ENCODE measurements at regions not wholly inside any gene's neighbourhood (a gene's known extent, or its start where the extent isn't known, plus 50 kb on each side); places are given as distances from the start of the nearest gene placed in this dataset.

DNA sequence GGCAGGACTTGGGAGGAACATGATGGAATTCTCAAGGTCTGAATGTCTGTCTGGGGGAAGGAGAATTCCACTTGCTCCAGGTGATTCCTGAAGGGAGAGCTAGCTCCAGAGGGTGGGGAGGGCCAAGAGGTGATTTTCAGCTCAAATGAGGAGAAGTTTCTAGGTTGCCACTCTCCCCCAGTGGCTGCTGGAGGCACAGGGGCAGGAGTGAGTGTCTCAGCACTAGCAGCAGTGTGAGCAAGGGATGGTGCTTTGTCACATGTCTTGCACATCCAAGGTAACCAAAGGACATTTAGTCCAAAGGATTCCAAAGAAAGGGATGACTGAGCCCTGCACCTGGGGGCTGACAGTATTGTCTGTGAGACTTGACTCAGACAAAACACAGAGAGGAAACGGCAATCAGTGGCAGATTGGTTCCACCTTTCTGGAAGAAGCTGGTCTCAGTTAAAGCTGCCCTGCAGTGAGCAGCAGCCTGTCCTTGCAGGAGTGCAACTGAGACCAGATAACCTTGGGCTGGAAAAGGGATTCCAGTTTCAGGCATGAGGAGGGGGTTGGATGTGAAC, 51.2 kb upstream of the PCBD1 start:
- DNase-seq = no peak

DNA sequence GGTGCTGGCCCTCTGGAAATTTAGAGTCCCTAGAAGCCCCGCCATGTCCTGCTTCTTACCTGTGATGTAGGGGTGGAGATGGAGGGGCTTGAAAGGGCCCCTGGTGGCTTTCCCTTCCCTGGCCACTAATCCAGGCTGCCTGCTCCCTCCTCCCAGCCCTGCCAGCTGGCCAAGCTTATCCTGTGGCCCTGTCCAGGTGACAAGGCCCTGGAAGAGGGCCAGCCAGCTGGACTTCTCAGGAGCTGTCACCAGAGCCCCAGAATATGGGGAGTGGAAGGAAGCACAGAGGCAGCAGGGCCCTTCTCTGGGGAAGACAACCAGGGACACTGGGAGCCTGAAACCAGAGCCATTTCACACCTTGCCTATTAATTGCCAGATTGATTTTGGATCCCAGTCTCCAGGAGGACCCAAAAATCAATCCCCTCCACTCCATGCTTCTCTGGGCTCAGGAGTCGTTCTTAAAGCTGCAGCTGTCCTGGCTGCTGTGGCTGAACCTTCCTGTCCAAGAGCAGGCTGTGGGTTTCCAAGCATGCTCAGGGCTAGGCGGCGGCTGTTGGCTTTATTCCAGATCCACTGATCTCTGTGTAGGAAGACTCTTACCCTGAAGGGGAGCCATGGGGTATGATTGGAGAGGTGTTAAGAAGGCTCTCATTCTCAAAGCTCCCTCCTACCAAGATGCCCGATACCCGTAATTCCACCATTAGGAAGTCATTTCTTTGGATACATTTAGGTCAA, 52.6 kb upstream of the PCBD1 start:
- no peak for DNase-seq

DNA sequence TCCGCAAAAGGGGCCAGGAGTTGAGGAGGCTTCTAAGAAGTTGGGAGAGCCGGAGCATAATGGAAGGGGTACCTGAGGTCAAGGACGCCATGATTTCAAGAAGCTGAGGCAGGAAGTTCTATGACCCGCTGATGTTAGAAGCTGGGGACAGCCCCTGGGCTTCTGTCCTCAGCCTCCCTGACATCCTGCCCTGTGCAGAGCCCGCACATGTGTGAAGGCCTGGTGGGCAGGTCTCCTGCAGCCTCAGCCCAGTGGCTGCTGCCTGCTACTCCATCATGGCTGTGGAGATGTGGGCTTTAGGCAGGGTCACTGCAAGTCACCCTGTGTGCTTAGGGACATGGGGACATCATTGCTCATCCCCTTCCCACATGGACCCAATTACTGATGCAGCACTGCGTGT, 53.8 kb upstream of the PCBD1 start:
- DNase-seq = no peak

DNA sequence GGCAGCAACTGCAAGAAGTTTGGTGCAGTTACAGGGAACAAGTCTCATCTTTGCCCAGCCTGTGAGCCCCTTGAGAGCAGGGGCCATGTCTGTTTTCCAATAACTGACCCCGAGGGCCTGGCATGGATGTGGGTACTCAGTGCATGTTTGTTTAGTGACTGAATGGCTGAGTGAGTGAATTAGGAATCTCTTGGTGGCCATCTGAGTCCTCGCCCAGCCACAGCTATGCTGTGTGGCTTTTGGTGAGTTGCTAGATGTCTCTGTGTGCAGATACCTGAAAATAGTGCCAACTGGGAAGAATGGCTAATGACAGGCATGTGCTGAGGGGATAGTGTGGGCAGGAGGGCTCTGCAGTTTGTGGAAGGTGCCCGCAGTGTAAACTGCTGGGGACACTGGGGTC, 54.4 kb upstream of the PCBD1 start:
- DNase-seq = no peak

DNA sequence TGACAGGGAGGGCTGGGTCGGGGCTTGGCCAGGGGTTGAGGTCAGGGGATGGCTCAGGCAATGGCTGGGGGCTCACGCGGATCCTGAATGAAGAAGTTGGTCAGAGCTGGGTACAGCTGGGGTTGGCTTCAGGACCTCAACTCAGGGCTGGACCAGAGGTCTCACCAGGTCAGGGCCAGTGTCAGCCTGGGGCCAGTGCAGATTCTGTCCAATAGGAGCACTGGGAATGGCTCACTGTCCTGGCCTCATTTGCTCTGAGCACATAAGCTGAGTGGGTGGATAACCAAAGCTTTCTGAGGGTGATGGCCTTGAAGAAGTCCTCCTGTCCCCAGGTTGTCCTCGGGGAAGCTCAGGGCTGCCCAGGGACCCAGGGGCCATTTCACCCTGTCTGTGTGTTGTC, 54.9 kb upstream of the PCBD1 start:
- no peak for DNase-seq

DNA sequence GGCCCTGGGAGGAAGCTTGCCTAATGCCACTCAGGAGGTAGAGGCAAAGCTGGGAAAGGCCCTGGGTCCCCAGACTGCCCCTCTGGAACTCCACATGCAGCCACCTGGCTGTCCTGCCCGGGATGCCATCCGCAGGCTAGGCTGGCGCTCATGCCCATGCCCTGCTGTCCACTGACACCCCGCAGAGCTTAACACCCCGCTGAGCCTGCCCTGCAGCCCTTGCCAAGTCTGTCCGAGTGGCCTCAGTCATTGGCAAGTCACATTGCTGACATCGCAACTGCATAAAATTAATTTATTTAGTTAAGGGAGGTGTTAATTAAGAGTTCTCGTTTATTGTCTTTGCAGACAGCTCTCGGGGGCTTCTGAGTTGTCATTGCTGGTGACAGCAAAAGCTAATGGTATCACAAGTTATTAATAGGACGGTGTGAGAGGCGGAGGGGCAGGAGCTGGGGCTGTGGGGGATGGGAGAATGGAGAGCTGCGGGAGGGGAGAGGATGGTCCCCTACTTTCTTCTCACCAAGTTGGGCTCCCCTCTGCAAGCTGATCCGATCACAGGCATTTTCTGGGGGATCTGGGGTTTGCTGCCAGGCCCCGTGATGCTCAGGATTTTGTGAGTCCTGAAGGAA, 55.6 kb upstream of the PCBD1 start:
- no peak for DNase-seq

DNA sequence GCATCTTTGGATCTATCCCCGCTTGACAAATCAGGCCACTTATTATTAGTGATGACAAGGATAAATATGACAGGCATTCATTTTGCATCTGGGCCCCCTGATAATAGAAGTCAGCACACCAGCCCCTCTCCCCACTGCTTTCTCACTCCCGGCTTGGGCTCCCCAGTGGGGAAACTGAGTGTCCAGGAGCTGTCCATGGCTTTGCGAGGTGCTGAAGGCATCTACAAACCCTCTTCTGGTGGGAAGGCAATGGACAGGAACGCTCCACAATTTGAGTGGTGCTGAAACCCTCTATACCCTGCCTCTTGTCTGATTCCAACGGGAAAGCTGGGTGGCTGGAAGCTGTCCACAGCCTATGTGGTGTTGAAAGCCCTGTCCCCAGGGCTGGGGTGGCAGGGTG, 61.7 kb upstream of the PCBD1 start:
- DNase-seq = no peak

DNA sequence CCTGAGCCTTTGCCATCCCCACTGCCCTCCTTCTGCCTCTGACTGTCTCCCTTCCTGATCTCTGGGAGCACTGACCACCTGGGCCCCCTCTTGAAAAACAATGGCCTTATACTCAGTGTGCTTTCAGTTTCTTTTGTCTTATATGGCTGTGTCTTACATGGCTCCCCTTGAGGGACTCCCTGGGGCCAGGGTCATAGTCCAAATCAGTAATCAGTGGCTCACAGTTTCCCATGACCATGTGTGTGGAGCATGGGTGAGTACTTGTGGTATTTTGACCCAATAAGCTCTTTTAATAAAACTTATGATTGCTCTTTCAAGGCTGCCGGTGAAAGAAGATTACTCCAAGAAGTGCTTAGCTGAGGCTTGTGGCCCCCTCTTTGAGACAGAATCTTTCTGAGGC, 62.4 kb upstream of the PCBD1 start:
- DNase-seq = no peak

DNA sequence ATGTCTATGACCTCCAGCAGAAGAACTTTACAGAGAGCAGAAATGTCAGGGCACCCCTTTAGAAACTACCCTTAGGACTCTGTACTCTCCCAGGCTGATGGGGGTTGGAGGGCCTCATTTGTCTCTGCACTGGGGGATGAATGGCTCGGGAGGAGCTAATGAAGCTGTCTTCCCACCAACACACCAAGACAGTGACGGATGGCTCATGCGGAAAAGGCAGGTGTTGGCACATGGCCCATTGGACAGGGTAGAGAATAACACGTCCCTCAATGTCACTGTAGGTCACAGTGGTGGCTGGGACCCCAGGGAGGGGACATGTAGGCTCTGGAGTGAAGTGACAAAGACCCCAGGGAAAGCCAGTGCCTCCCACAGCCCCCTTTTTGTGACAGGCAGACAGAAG, 64.0 kb upstream of the PCBD1 start:
- no peak for DNase-seq

DNA sequence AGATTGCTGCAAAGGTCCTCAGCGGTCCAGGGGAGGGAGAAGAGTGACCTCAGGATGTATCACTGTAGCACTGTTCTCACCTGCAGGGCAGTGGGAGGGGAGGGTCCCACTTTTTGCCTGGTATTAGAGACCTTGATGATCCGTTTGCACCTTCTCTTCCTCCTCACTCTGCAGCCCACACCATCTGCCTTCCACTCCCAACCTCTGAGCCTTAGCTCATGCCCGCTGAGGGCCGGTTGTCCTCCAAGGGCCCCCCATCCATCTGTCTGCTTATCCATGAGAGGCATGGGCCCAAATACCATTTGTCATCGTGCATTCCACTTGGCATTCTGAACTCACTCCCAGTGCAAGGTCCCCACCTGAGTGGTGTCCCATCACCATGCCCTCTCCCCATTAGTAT, 64.6 kb upstream of the PCBD1 start:
- DNase-seq = no peak

DNA sequence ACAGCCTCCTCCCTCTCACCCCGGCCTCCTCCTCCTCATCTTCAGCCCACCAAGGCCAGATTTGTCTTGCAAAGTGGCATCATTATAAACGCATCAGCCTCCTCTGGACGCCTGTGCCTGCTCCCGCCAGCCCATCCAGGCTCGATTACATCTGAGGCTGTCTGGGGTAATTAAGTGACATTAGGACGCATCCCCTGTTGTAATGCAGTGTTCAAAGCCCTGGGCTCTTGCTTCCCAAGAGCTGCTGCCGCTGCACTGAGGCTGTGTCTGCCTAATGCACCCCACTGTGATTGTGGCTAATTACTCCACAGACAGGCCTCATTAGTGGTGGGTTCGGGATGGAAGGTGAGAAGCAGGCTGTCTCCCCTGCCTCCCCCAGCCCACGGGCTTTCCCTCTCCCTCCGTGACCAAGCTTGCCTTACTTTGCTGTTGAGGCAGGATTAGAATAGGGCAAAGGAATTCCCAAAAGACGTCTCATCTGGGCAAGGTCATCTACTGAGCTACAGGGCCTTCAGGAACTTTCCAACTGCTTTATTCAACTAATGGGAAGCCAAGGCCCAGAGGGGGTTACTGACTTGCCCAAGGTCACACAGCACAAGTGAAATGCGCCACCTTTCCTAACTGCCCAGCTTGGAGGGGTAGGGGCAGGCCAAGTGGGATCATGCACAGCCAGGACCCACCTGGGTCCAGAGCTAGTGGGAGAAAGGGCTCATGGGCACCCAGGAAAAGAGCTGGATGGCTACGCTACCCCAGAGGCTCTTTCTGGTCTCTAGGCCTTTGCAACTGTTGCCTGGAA, 66.2 kb upstream of the PCBD1 start:
- DNase-seq = no peak

DNA sequence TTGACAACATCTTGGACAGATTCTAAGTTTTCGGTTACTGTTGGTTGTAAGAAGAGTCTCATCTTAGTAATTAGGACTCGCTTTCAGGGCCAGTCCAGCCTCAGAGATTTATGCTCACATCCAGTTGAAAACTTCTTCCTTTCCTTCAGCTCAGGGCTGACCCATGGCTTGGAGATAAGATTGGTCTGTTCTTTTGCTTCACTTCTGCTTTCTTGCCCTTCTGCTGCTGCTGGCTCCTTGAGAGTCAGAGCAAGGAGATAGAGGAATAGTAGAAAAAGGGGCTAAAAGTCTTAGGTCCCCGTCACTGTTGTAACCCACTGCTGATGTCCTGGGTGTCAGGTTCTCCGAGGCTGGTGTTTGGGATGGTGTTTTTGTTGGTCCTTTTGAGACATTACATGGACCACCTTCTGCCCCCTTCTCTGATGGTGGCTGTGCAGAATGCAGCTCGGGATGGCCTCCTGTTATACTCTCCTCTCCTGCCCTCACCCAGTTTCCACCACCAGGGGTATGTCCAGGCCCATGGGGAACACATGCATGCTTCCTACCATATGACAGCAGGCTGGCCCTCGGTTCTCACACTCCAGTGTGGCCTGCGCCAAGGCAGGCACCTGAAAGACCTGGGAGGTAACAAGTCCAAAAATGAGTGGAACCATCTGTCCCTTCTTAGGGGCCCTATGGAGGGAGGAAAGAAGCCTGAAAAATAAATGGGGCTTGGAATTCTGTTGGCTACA, 67.8 kb upstream of the PCBD1 start:
- DNase-seq = no peak

DNA sequence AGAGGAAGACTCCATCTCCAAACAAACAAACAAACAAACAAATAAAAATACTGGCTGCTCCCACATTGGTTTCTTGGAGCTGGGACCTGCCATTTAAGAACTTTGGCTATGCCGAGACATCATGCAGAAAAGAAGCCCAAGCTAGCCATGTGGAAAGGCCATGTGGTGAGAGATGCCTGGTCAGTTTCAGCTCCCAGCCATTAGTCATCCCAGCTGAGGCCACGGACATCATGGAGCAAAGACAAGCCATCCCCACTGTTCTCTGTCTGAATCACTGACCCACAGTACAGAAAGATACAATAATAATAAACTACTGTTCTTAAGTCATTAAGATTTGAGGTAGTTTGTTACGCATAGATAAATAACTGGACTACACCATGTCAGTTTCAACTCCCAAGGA, 70.0 kb upstream of the PCBD1 start:
- no peak for DNase-seq

DNA sequence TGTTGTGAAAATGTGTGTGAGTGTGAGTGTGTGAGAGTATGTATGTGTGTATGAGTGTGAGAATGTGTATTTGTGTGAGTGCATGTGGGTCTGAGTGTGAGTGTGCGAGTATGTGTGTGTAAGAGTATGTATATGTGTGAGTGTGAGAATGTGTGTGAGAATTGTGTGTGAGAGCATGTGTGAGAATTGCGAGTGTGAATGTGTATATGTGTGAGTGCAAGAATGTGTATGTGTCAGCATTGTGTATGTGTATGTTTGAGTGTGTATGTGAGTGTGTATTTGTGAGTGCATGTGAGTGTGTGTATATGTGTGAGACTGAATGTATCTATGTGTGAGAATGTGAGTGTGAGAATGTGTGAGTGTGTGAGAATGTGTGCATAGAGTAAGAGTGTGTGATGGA, 72.0 kb upstream of the PCBD1 start:
- no peak for DNase-seq

DNA sequence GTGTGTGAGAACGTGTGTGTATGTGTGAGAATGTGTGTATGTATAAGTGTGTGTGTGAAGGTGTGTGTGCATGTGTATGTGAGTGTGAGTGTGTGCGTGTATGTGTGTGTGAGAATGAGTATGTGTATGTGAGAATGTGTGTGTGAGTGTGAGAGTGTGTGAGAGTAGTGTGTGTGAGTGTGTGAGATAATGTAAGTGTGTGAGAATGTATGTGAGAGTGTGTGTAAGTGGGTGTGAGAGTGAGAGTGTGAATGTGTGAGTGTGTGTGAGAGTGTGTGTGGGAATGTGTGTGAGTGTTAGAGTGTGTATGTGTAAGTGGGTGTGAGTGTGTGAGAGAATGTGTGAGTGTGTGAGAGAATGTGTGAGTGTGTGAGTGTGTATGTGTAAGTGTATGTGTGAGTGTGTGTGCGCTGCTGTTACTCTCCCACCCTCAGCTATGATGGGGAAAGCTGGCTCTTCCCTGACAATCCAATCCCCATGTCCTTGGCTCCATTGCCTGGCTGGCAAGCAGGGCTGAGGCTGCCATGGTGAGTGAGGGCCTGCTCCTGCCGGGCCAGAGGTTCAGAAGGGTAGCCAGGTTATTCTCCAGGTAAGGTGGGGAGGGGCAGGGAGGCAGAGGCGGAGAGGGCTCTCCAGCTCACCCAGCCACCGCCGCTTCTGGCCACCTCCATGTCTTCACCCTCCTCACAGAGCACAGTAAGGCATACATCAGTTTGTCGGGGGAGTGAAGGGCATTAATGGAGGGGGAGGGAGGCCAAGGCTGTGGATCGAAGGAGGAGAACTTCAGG, 72.6 kb upstream of the PCBD1 start:
- DNase-seq = no peak

DNA sequence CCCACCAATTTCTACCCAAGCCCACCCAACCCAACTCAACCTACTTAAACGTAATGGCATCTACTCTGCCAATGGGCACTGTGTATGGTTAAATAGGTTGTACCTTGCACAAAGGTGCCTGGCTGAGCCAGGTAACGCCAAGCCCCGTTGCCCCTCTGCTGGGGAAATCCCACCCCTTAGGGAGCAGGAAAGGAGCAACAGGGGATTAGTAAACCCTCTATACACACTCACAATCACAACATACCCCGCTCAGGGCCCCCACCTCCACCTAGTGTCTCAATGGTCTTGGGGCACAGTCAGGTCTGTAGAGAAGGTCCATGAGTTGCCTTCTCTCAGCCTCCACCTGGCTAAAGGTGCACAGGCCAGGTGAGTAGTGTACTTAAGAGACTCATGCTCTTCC, 74.3 kb upstream of the PCBD1 start:
- DNase-seq = no peak

DNA sequence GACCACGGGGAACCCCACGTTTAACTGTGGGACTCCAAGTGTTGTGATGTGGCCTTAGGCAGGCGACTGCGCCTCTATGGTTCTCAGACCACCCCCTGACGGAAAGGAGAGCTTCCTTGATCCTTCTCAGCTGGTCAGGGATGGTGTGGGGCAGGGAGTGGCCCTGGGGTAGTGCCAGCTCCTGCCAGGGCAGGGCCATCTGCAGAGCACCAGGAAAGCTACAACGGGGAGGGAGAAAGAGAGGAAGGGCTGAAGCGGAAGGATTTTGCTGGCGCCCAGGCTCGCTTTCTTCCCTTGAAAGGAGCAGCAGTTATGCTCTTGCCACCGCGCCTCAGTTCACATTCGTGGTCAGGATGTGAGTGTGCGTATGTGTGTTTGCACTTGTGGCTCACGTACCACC, 74.9 kb upstream of the PCBD1 start:
- DNase-seq = no peak

DNA sequence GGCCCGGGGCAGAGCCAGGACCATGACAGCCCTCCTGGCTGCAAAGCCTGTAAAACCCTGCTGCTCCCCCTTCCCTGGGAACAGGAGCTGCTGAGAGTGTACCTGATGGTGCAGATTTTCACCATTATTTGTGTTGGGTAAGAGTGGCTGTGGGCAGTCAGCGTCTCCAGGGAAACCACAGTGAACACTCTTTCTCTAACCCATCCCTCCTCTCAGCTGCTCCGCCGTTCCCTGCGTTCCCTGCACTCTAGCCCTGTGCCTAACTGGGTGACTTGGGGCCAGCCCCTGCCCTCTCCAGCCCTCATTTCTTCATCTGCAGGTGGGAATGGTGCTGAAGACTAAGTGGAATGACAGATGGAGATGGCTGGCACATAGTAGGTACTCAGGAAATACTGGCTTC, 75.9 kb upstream of the PCBD1 start:
- no peak for DNase-seq

DNA sequence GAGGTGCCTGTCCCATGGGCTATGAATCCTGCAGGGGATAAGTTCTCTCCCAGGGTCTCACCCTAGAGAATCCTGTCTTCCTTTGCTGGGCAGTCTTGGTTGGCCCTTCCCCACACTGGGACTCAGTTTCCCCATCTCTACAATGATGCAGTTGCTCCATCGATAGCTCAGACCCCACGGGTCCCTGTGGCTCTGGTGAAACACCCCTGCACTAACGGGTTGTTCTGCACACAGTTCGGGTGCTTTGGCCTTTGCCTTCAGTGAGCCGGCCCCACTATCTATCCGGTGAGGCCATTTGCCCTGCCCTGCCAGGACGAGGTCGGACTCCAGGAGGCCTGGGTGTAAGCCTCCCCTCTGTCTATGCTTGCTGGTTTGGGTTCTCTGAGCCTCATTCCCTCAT, 76.5 kb upstream of the PCBD1 start:
- no peak for DNase-seq

DNA sequence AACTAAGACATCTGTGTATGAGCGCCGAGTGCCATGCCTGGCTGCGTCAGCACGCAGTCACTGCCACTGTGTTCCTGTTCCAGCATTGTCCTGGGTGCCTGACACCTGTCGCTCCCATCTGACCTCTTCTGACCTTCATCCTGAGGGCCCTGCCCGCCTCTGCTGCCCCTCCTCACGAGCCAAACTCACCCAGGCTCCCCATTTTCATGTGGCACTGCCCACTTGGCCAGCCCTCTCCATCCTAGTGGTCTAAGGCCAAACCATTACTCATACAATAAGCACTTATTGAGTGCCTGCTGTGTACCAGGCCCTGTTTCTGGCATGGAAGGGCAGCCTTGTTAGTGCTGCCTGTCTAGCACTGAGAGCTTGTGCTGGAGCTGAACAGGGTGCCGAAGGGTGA, 77.2 kb upstream of the PCBD1 start:
- DNase-seq = no peak

DNA sequence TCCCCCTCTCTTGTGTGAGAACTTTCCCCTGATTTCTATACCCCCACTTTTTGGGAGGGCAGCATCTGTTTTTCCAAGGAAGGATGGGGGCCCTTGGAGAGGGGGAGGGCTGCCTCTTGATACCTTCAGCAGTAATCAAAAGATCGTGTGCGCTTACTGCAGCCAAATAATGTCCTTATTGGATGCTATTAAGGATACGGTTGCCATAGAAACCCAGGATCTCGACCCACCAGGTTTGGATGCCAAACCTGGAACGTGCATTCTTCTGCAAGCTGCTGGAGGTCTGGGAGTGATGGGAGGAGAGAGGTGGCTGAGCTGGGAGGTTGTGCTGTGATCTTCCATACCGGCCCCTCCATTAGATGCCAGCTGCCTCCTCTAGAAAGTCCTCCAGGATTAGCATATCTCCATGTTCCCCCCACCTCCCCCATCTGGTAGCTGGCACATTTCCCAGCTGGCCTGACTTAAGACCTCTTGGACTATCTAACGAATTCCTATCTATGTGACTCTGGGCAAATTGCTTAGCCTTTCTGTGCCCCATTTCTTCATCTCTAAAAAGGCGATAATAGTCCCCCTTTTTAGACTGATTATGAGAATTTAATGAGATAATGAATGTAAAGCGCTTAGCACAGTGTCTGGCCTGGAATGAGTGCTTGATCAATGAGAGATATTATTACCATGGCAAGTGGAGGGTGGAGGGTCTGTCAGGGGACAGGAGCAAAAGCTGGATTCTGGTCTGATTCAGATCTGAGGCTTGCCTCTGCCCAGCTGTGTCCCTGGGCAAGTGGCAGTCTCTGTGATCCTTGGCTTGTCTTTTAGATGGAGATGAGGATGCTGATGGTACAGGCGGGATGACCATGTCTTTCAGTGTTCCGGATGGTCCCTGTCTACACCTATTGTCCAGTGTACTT, 78.5 kb upstream of the PCBD1 start:
- DNase-seq = no peak
